SW 1271 (cell line): ENCODE measurements at regions not wholly inside any gene's neighbourhood (a gene's known extent, or its start where the extent isn't known, plus 50 kb on each side); places are given as distances from the start of the nearest gene placed in this dataset.

Source experiments
- DNase-seq, 2 experiments: peaks; one replicate each; lab custom pipeline; 2025; lab: John Stamatoyannopoulos, UW

DNA sequence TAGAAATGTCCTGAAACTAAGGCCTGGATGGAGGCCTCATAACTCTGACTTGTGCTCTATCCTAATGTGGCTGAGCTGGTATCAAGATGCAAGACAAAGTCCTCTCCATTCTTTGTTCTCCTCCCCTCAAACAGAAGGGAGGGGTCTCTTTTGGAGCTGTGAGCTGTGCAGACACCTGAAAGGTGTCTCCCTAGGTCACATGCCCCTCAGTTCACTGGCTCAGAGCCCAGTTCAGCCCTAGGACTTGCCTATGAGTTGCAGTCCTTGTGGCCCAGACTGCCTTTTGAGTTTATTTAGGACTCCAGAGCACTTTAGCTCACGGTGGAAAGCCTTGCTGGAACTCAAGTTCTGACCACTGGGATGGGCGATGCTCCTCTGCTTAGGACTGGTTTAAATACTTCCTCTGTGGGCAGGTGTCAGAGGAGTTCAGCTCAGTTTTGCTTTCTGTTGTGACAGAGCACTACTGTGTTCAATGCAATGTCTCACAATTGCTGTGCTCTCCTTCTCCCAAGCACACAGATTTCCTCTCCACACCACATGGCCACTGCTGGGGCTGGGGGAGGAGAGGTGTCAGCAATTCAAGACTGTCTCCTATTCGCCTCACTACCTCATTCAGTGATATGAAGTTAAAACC lies 84.8 kb upstream of the ZNF827 start:
- DNase-seq = no peak

DNA sequence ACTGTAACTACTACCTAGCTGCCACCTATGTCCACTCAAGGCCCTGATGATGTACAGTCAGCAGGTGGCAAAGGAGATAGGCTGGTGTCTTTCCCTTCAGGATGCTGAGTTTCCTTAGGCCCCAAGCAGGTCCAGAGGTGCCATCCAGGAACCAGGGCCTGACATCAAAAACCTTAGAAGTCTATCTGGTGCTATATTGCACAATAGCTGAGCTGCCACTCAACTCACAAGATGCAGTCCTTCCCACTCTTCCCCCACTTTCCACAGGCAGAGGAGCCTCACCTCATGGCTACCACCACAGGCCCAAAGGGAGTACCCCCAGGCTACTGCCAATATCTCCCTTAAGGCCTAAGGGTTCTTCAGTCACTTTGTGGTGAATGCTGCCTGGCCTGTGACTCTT lies 83.9 kb upstream of the ZNF827 start:
- no peak for DNase-seq

- no peak for DNase-seq
These were observed 79.6 kb upstream of the ZNF827 start for GRCh38 chr4:146018247-146018646.

GRCh38 chr4:146004730-146005129 lies 66.1 kb upstream of the ZNF827 start:
- no peak for DNase-seq

- no peak for DNase-seq
These were observed 50.0 kb upstream of the ZNF827 start for GRCh38 chr4:145988628-145989027.
